NOMO-1 (cell line): ENCODE measurements at regions not wholly inside any gene's neighbourhood (a gene's known extent, or its start where the extent isn't known, plus 50 kb on each side); places are given as distances from the start of the nearest gene placed in this dataset.

ENCODE experiments used
- DNase-seq, 2 experiments: peaks; one replicate each; lab custom pipeline; 2025; ENCODE audit not compliant: unreplicated experiment in 2 of 2; lab: John Stamatoyannopoulos, UW

- DNase-seq: no peak
Measured at GRCh38 chr9:626596-626995, 214.9 kb upstream of the DMRT1 start.

GRCh38 chr9:627336-627970 is 214.0 kb upstream of the DMRT1 start:
- DNase-seq: no peak

- DNase-seq: no peak
Measured at GRCh38 chr9:629146-629545, 212.4 kb upstream of the DMRT1 start.

GRCh38 chr9:630817-631216 is 210.7 kb upstream of the DMRT1 start:
- no peak for DNase-seq

GRCh38 chr9:631596-631995 is 209.9 kb upstream of the DMRT1 start:
- no peak for DNase-seq

GRCh38 chr9:633461-633860 is 208.0 kb upstream of the DMRT1 start:
- DNase-seq: no peak

GRCh38 chr9:636931-637591 is 204.4 kb upstream of the DMRT1 start:
- no peak for DNase-seq

- no peak for DNase-seq
Measured at GRCh38 chr9:638152-638551, 203.3 kb upstream of the DMRT1 start.

GRCh38 chr9:642014-642413 is 199.5 kb upstream of the DMRT1 start:
- DNase-seq: peak in 1 of 2 experiments; percentile 29

GRCh38 chr9:643966-644365 is 197.5 kb upstream of the DMRT1 start:
- no peak for DNase-seq

- no peak for DNase-seq
Measured at GRCh38 chr9:647522-647921, 194.0 kb upstream of the DMRT1 start.

- DNase-seq: no peak
Measured at GRCh38 chr9:649128-650074, 192.1 kb upstream of the DMRT1 start.

GRCh38 chr9:650362-650761 is 191.1 kb upstream of the DMRT1 start:
- DNase-seq: peak in 1 of 2 experiments; percentile 25

GRCh38 chr9:651371-651770 is 190.1 kb upstream of the DMRT1 start:
- no peak for DNase-seq

- DNase-seq: no peak
Measured at GRCh38 chr9:652914-653313, 188.6 kb upstream of the DMRT1 start.

- no peak for DNase-seq
Measured at GRCh38 chr9:653421-653820, 188.1 kb upstream of the DMRT1 start.

- DNase-seq: no peak
Measured at GRCh38 chr9:653856-654387, 187.6 kb upstream of the DMRT1 start.

GRCh38 chr9:655875-656274 is 185.6 kb upstream of the DMRT1 start:
- DNase-seq: no peak

GRCh38 chr9:656926-657568 is 184.4 kb upstream of the DMRT1 start:
- DNase-seq: no peak

- no peak for DNase-seq
Measured at GRCh38 chr9:659286-659685, 182.2 kb upstream of the DMRT1 start.

- DNase-seq: no peak
Measured at GRCh38 chr9:660227-660626, 181.3 kb upstream of the DMRT1 start.
